H1 (cell line): ENCODE measurements at regions not wholly inside any gene's neighbourhood (a gene's known extent, or its start where the extent isn't known, plus 50 kb on each side); places are given as distances from the start of the nearest gene placed in this dataset.

Experiments
- CTCF ChIA-PET: fragments of 300-600 bp; sonication (Branson Sonifier 250); formaldehyde crosslinking; loops from one replicate; lab custom pipeline; 2021; ENCODE audit not compliant: partially characterized antibody; lab: Charles Lee
- POLR2A ChIA-PET: fragments of 300-600 bp; sonication (Branson Sonifier 250); formaldehyde crosslinking; loops from one replicate; lab custom pipeline; 2021; ENCODE audit warnings: inconsistent platforms; ENCODE audit not compliant: partially characterized antibody; lab: Charles Lee
- DNase-seq, 2 experiments: peaks; one replicate each; pipeline versions ENCODE4 v3.0.0 to v3.0.0-alpha.2; 2010 to 2022; ENCODE audit warnings: low spot score in 2 of 2, low read depth in 1 of 2, mixed read lengths in 1 of 2
- FAIRE-seq: peaks from 2 replicates; lab custom pipeline; 2011; peaks lifted over from hg19 to GRCh38; lab: Jason Lieb, UNC
- H2AFZ ChIP-seq: 2 replicates; pipeline ENCODE4 v1.8.1; 2012; ENCODE audit warnings: low read length, inconsistent platforms
- H2AK5ac ChIP-seq: 2 replicates; pipeline ENCODE4 v1.6.1; 2013; ENCODE audit warnings: low read depth, low read length
- H2BK120ac ChIP-seq: replicated peaks from 2 replicates; pipeline ENCODE3; 2013; ENCODE audit warnings: low read depth, low read length, inconsistent platforms
- H2BK12ac ChIP-seq: 2 replicates; pipeline ENCODE4 v1.6.1; 2013; ENCODE audit warnings: low read depth, low read length
- H2BK15ac ChIP-seq: 2 replicates; pipeline ENCODE4 v1.6.1; 2013; ENCODE audit warnings: low read length
- H2BK20ac ChIP-seq: 2 replicates; pipeline ENCODE4 v1.6.1; 2013; ENCODE audit warnings: low read length
- H2BK5ac ChIP-seq: 2 replicates; pipeline ENCODE4 v1.6.1; 2013; ENCODE audit warnings: low read depth, low read length
- H3K14ac ChIP-seq: 2 replicates; pipeline ENCODE4 v1.6.1; 2013; ENCODE audit warnings: inconsistent platforms; ENCODE audit not compliant: insufficient read length
- H3K18ac ChIP-seq: 2 replicates; pipeline ENCODE4 v1.6.1; 2013; ENCODE audit warnings: low read length; ENCODE audit errors: extremely low read depth
- H3K23ac ChIP-seq: 2 replicates; pipeline ENCODE4 v1.6.1; 2013; ENCODE audit warnings: inconsistent platforms; ENCODE audit not compliant: insufficient read length
- H3K23me2 ChIP-seq: 2 replicates; pipeline ENCODE4 v1.6.1; 2013; ENCODE audit warnings: low read depth, low read length
- H3K27ac ChIP-seq: 2 replicates; pipeline ENCODE4 v1.6.1; 2011; ENCODE audit warnings: low read depth, low read length, inconsistent platforms
- H3K27me3 ChIP-seq, 4 experiments: replicated peaks in 1 of 4; 1 replicate in 1 of 4; 2 replicates in 3 of 4; pipeline versions ENCODE4 v1.6.1 to v1.8.1; 2011 to 2013; ENCODE audit warnings: low read length in 3 of 4, mild to moderate bottlenecking in 3 of 4, inconsistent platforms in 2 of 4, mixed read lengths in 2 of 4, moderate library complexity in 1 of 4; ENCODE audit not compliant: control insufficient read depth in 3 of 4, insufficient read depth in 3 of 4; ENCODE audit errors: extremely low read depth in 1 of 4
- H3K36me3 ChIP-seq, 4 experiments: 2 replicates each; pipeline versions ENCODE4 v1.6.1 to v1.8.1; 2011 to 2013; ENCODE audit warnings: mild to moderate bottlenecking in 4 of 4, low read length in 3 of 4, moderate library complexity in 2 of 4, control low read depth in 1 of 4, inconsistent platforms in 1 of 4; ENCODE audit not compliant: insufficient read depth in 4 of 4, control insufficient read depth in 2 of 4
- H3K4ac ChIP-seq: replicated peaks from 2 replicates; pipeline ENCODE3; 2013; ENCODE audit warnings: low read length, low read depth, mixed read lengths, inconsistent platforms; ENCODE audit not compliant: insufficient read length
- H3K4me1 ChIP-seq, 4 experiments: replicated peaks in 1 of 4; 1 replicate in 1 of 4; 2 replicates in 3 of 4; pipeline versions ENCODE4 v1.6.1 to v1.8.1; 2011 to 2013; ENCODE audit warnings: low read length in 3 of 4, inconsistent platforms in 2 of 4, mixed read lengths in 1 of 4; ENCODE audit not compliant: insufficient read depth in 4 of 4, control insufficient read depth in 3 of 4
- H3K4me2 ChIP-seq, 2 experiments: 2 replicates each; pipeline versions ENCODE4 v1.6.1 to v1.8.1; 2011 to 2013; ENCODE audit warnings: low read depth in 2 of 2, low read length in 2 of 2, control low read depth in 1 of 2, inconsistent platforms in 1 of 2, mild to moderate bottlenecking in 1 of 2; ENCODE audit not compliant: insufficient read depth in 1 of 2
- H3K4me3 ChIP-seq, 4 experiments: fragments of 200-600, 300-600 bp in 1 of 4; sonication (generic), shearing (Covaris generic), sonication (Bioruptor Twin) in 1 of 4; 2 replicates each; pipeline versions ENCODE4 v1.5.1 to v1.8.1; 2011 to 2016; ENCODE audit warnings: low read length in 4 of 4, low read depth in 3 of 4, control low read depth in 2 of 4, inconsistent platforms in 2 of 4, mild to moderate bottlenecking in 2 of 4, mixed read lengths in 1 of 4, moderate library complexity in 1 of 4; ENCODE audit not compliant: insufficient read depth in 2 of 4; ENCODE audit errors: extremely low read depth in 1 of 4
- H3K56ac ChIP-seq: replicated peaks from 2 replicates; pipeline ENCODE3; 2013; ENCODE audit warnings: low read depth, mild to moderate bottlenecking, mixed read lengths, low read length, inconsistent platforms; ENCODE audit not compliant: insufficient read length
- H3K79me1 ChIP-seq: 2 replicates; pipeline ENCODE4 v1.6.1; 2013; ENCODE audit warnings: low read depth, low read length, control low read depth
- H3K79me2 ChIP-seq, 2 experiments: 2 replicates each; pipeline versions ENCODE4 v1.6.1 to v1.8.1; 2012 to 2013; ENCODE audit warnings: low read length in 2 of 2, mild to moderate bottlenecking in 2 of 2, inconsistent platforms in 1 of 2; ENCODE audit not compliant: insufficient read depth in 2 of 2, control insufficient read depth in 1 of 2
- H3K9ac ChIP-seq, 4 experiments: replicated peaks in 1 of 4; 1 replicate in 1 of 4; 2 replicates in 3 of 4; pipeline versions ENCODE4 v1.6.1 to v1.8.1; 2011 to 2013; ENCODE audit warnings: low read depth in 3 of 4, low read length in 3 of 4, control low read depth in 2 of 4, mild to moderate bottlenecking in 2 of 4, moderate library complexity in 2 of 4, inconsistent platforms in 1 of 4; ENCODE audit errors: extremely low read depth in 1 of 4
- H3K9me3 ChIP-seq, 2 experiments: 2 replicates each; pipeline versions ENCODE4 v1.6.1 to v1.8.1; 2012 to 2013; ENCODE audit warnings: mild to moderate bottlenecking in 2 of 2, moderate library complexity in 2 of 2, control low read depth in 1 of 2, inconsistent platforms in 1 of 2, low read depth in 1 of 2, low read length in 1 of 2, mixed read lengths in 1 of 2; ENCODE audit not compliant: insufficient read depth in 2 of 2
- H4K20me1 ChIP-seq, 2 experiments: replicated peaks in 1 of 2; 2 replicates each; pipeline versions ENCODE3 to v1.8.1; 2011 to 2013; ENCODE audit warnings: inconsistent platforms in 2 of 2, low read length in 2 of 2, mild to moderate bottlenecking in 1 of 2; ENCODE audit not compliant: insufficient read depth in 2 of 2, control insufficient read depth in 1 of 2
- H4K5ac ChIP-seq: 2 replicates; pipeline ENCODE4 v1.6.1; 2013; ENCODE audit warnings: low read length, low read depth, mixed read lengths, inconsistent platforms; ENCODE audit not compliant: insufficient read length
- H4K8ac ChIP-seq: 2 replicates; pipeline ENCODE4 v1.8.0; 2013; ENCODE audit warnings: mild to moderate bottlenecking, moderate library complexity, low read length, inconsistent platforms; ENCODE audit not compliant: insufficient read depth; ENCODE audit errors: extremely low read depth
- H4K91ac ChIP-seq: replicated peaks from 2 replicates; pipeline ENCODE3; 2013; ENCODE audit warnings: low read length, mixed read lengths, inconsistent platforms; ENCODE audit not compliant: insufficient read length
- KDM4A ChIP-seq: IDR thresholded peaks from one replicate; pipeline ENCODE4 v1.7.1; 2012; ENCODE audit warnings: low read depth, mild to moderate bottlenecking, moderate library complexity, low read length, inconsistent platforms; ENCODE audit not compliant: severe bottlenecking
- RAD21 ChIP-seq, 2 experiments: IDR thresholded peaks in 1 of 2; conservative IDR thresholded peaks in 1 of 2; 2 replicates each; pipeline ENCODE4 v1.6.1; 2011; ENCODE audit warnings: low read depth in 2 of 2, low read length in 2 of 2, improper control_type of control experiment in 1 of 2, inconsistent platforms in 1 of 2, mild to moderate bottlenecking in 1 of 2, moderate library complexity in 1 of 2
- WGBS, 2 experiments: shearing (Covaris generic) in 1 of 2; methylation state at CpG; one replicate each; pipeline versions ENCODE4 v1.1.6 to v1.1.7; 2013 to 2015; ENCODE audit warnings: low lambda C conversion rate in 2 of 2, mixed read lengths in 2 of 2, inconsistent platforms in 1 of 2, low coverage in 1 of 2, missing lambda C conversion rate in 1 of 2; ENCODE audit not compliant: insufficient replicate concordance in 2 of 2, insufficient coverage in 1 of 2, insufficient read length in 1 of 2; ENCODE audit errors: extremely low coverage in 1 of 2, missing lambda C conversion rate in 1 of 2; 5-methylcytosine and 5-hydroxymethylcytosine counted together

DNA sequence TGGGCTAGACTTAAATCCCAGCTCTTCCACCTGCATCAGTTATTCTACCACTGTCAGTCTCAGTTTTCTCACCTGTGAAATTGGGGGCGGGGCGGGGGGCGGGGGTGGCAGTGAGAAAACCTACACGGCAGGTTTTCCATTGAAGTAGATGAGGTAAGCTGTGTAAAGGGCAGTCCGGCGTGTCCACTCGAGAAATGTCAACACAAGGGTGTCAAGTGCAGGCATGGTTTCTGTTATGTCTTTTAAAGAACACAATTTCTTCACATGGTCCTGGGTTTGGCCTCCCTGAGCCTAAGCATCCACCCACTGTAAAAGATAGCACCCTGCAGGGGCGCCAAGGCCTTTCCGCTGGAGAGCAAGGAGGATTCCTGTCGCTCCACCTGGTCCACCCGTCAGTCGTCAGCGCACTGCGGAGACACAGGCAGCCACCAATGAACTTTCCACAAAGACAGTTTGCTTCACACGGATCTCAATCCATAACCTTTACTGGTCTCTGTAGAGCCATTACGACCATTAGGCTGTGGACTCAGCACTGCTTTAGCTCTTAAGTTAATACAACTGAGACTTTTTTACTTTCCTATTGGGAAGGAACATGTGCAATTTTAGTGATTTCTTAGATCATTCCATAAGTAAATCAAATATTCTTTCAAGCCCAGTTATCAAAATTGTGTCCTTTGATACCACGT is 99.5 kb upstream of the FOXB1 start:
- Histone ChIP-seq H3K18ac (no peak overlapping the region), H2BK12ac (no peak overlapping the region), H2BK15ac (no peak overlapping the region), H2BK20ac (no peak overlapping the region), H3K14ac (no peak overlapping the region), H2BK120ac (no peak overlapping the region), H3K36me3 (no peaks in the 10 kb centered on the region), H3K23ac (no peak overlapping the region), H3K4me2 (peak overlapping the region; percentile 42 to 50), H2AK5ac (no peak overlapping the region), H3K27ac (no peak overlapping the region), H3K4me3 (peak overlapping the region in 1 of 4 experiments; percentile 15; a peak in 1 of 8 replicates), H3K79me2 (no peaks in the 10 kb centered on the region), H3K27me3 (no peaks in the 10 kb centered on the region), H3K9ac (no peak overlapping the region), H4K91ac (no peak overlapping the region), H3K23me2 (no peaks in the 10 kb centered on the region; the same call in 1 of the 2 replicates), H4K20me1 (no peaks in the 10 kb centered on the region), H4K8ac (no peak overlapping the region), H2BK5ac (no peak overlapping the region), H3K79me1 (no peaks in the 10 kb centered on the region), H3K9me3 (no peaks in the 10 kb centered on the region), H3K4me1 (peaks cover 0 to 6% (median 4%) of the 10 kb centered on the region in 4 experiments; a peak in 5 of 7 replicates), H4K5ac (no peak overlapping the region), H2AFZ (peak overlapping the region; percentile 85; the same call in 1 of the 2 replicates), H3K4ac (no peak overlapping the region), H3K56ac (no peak overlapping the region)
- DNase-seq: peak in 1 of 2 experiments; percentile 58
- 35% methylated on average over 17 of the region's 17 CpGs; no CpG with 5 or more reads in 1 of the 2 experiments for WGBS, 2 experiments
- ChIA-PET CTCF (interaction anchor here (1.3 kb wide), 1 partner anchor 13 kb away, joined by 3 read pairs; no protein-coding TSS in a partner anchor), POLR2A (interaction anchor here (0.7 kb wide), 1 partner anchor 14 kb away, joined by 3 read pairs; no protein-coding TSS in a partner anchor)
- TF ChIP-seq RAD21 (IDR thresholded peaks at IDR 0.05 in 1 of 2, conservative IDR thresholded peaks at IDR 0.05 in 1 of 2; ENCODE audit: low read depth in 2 of 2, low read length in 2 of 2) (peak in 1 of 2 experiments; percentile 19; a peak in 1 of 4 replicates), KDM4A (no peak)
- no peak for FAIRE-seq
